ENCODE measurements at regions not wholly inside any gene's neighbourhood (a gene's known extent, or its start where the extent isn't known, plus 50 kb on each side); places are given as distances from the start of the nearest gene placed in this dataset.
"Not testable (repeated sequence)": the region's sequence is repeated elsewhere in the genome, so short reads cannot be mapped to it uniquely, and the experiment has no call there.

DNA sequence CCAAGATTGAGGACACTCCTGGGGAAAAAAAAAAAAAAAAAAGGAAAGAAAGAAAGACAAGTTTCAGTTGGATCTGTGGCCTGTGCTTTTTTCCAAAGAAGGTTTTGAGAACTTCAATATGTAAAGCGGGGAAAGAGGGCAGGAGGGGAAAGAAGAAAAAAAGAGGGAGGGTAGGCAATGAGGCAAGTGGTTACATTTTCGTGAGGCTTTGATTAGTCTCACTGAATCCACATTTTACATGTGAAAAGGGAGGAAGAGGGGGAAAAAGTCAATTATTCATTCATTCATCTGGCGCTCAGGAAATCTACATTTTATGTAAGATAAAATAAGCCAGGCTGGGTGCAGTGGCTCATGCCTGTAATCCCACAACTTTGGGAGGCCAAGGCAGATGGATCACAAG lies 315.2 kb upstream of the PAPPA start:
- Histone ChIP-seq H3K4me3 (ENCODE audit: low read depth in 2 of 2, low read length in 2 of 2) (no peak overlapping the region), H3K4me1 (ENCODE audit: control insufficient read depth, insufficient read depth, low read length) (no peaks in the 10 kb centered on the region), H3K36me3 (ENCODE audit: control insufficient read depth, insufficient read depth, low read length) (no peaks in the 10 kb centered on the region), H3K9me3 (ENCODE audit: control insufficient read depth, insufficient read depth, low read depth, low read length) (no peaks in the 10 kb centered on the region), H3K27ac (ENCODE audit: low read length) (no peak overlapping the region), H3K27me3 (ENCODE audit: control insufficient read depth, insufficient read depth, low read length) (no peaks in the 10 kb centered on the region)
- no peak for TF ChIP-seq SIN3A (IDR thresholded peaks at IDR 0.05; ENCODE audit: borderline replicate concordance, insufficient read depth, low read depth, low read length)
- TF ChIP-seq POLR2AphosphoS5 (IDR thresholded peaks at IDR 0.05; ENCODE audit: low read depth, low read length): no peak
- TF ChIP-seq, protein P1, sequence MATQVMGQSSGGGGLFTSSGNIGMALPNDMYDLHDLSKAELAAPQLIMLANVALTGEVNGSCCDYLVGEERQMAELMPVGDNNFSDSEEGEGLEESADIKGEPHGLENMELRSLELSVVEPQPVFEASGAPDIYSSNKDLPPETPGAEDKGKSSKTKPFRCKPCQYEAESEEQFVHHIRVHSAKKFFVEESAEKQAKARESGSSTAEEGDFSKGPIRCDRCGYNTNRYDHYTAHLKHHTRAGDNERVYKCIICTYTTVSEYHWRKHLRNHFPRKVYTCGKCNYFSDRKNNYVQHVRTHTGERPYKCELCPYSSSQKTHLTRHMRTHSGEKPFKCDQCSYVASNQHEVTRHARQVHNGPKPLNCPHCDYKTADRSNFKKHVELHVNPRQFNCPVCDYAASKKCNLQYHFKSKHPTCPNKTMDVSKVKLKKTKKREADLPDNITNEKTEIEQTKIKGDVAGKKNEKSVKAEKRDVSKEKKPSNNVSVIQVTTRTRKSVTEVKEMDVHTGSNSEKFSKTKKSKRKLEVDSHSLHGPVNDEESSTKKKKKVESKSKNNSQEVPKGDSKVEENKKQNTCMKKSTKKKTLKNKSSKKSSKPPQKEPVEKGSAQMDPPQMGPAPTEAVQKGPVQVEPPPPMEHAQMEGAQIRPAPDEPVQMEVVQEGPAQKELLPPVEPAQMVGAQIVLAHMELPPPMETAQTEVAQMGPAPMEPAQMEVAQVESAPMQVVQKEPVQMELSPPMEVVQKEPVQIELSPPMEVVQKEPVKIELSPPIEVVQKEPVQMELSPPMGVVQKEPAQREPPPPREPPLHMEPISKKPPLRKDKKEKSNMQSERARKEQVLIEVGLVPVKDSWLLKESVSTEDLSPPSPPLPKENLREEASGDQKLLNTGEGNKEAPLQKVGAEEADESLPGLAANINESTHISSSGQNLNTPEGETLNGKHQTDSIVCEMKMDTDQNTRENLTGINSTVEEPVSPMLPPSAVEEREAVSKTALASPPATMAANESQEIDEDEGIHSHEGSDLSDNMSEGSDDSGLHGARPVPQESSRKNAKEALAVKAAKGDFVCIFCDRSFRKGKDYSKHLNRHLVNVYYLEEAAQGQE (IDR thresholded peaks at IDR 0.05; ENCODE audit: insufficient read depth in 1 of 2, low read depth in 2 of 2, low read length in 1 of 2): no peak
- TF ChIP-seq CTCF (IDR thresholded peaks at IDR 0.05): no peak
- no peak for TF ChIP-seq TCF7L2 (IDR thresholded peaks at IDR 0.05; ENCODE audit: low read depth, low read length)
- no TSS peak for BruUV-seq (replicated peaks)
- CTCF ChIA-PET: no interaction called here
- ATAC-seq (no peak), DNase-seq (ENCODE audit: low read depth, low spot score) (no peak)
- intact Hi-C loops (cut with micrococcal nuclease; ENCODE audit: unreplicated experiment) (no loop called here), in situ Hi-C loops (cut with HindIII; ENCODE audit: low pct_unique_long_range_greater_than_20kb, low sequenced_read_pairs) (no loop called here)
- POLR2A ChIA-PET: no interaction called here

- BruUV-seq (replicated peaks); CTCF ChIA-PET; H3K27me3 ChIP-seq (ENCODE audit: control insufficient read depth, insufficient read depth, low read length); ATAC-seq; H3K27ac ChIP-seq (ENCODE audit: low read length); H3K36me3 ChIP-seq (ENCODE audit: control insufficient read depth, insufficient read depth, low read length); POLR2A ChIA-PET; H3K4me3 ChIP-seq (ENCODE audit: low read depth in 2 of 2, low read length in 2 of 2); DNase-seq (ENCODE audit: low read depth, low spot score); intact Hi-C loops (cut with micrococcal nuclease; ENCODE audit: unreplicated experiment); H3K9me3 ChIP-seq (ENCODE audit: control insufficient read depth, insufficient read depth, low read depth, low read length); in situ Hi-C loops (cut with HindIII; ENCODE audit: low pct_unique_long_range_greater_than_20kb, low sequenced_read_pairs); H3K4me1 ChIP-seq (ENCODE audit: control insufficient read depth, insufficient read depth, low read length): not testable (repeated sequence)
Observed at GRCh38 chr9:115844433-115844832, 309.2 kb upstream of the PAPPA start.

DNA sequence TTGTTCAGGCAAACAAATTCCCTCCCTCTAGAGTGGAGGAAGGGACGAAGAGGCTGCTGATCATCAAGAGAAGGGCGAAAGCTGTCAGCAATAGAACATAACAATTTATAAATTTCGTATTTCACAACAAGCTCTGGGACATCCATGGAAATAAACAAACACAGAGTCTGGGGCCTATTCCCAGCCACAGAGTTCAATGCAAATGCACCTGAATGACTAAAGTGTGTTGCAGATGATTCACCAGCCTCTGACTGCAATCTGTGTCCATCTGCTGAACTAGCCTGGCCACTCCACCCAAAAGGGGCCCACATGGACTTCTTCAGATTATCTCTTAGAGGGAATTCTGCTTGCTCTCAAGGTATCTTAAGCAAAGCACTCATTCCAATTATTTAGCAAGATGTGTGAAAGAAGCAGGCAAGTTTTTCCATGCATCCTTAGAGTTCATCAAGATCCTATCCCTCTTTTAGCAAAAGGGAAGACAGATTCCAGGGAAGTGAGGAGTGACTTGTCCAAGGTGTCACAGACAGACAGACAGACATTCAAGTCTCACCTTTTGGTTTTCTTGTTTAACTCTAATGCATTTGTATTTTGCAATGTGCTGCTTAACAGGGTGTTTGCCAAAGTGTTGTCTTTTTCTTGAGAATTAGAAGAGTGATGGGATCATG lies 307.8 kb upstream of the PAPPA start:
- H3K36me3 ChIP-seq (ENCODE audit: control insufficient read depth, insufficient read depth, low read length): no peaks in the 10 kb centered on the region
- in situ Hi-C loops (cut with HindIII; ENCODE audit: low pct_unique_long_range_greater_than_20kb, low sequenced_read_pairs): no loop called here
- DNase-seq (ENCODE audit: low read depth, low spot score): no peak
- no peaks in the 10 kb centered on the region for H3K9me3 ChIP-seq (ENCODE audit: control insufficient read depth, insufficient read depth, low read depth, low read length)
- ChIA-PET POLR2A (no interaction called here), CTCF (no interaction called here)
- H3K4me3 ChIP-seq (ENCODE audit: low read depth in 2 of 2, low read length in 2 of 2): no peak overlapping the region
- TF ChIP-seq SIN3A (IDR thresholded peaks at IDR 0.05; ENCODE audit: borderline replicate concordance, insufficient read depth, low read depth, low read length) (no peak), CTCF (IDR thresholded peaks at IDR 0.05) (no peak), TCF7L2 (IDR thresholded peaks at IDR 0.05; ENCODE audit: low read depth, low read length) (no peak), POLR2AphosphoS5 (IDR thresholded peaks at IDR 0.05; ENCODE audit: low read depth, low read length) (no peak)
- TF ChIP-seq, protein P1 (IDR thresholded peaks at IDR 0.05; ENCODE audit: insufficient read depth in 1 of 2, low read depth in 2 of 2, low read length in 1 of 2): no peak
- no TSS peak for BruUV-seq (replicated peaks)
- intact Hi-C loops (cut with micrococcal nuclease; ENCODE audit: unreplicated experiment): no loop called here
- no peak for ATAC-seq
- H3K4me1 ChIP-seq (ENCODE audit: control insufficient read depth, insufficient read depth, low read length): no peaks in the 10 kb centered on the region
- no peaks in the 10 kb centered on the region for H3K27me3 ChIP-seq (ENCODE audit: control insufficient read depth, insufficient read depth, low read length)
- H3K27ac ChIP-seq (ENCODE audit: low read length): no peak overlapping the region
